GM12801 (cell line): ENCODE measurements at regions not wholly inside any gene's neighbourhood (a gene's known extent, or its start where the extent isn't known, plus 50 kb on each side); places are given as distances from the start of the nearest gene placed in this dataset.

ENCODE experiments used
- TF ChIP-seq, protein P1 (sequence below): IDR thresholded peaks from one replicate; pipeline ENCODE4 v1.5.1; 2011; ENCODE audit warnings: control low read depth; ENCODE audit not compliant: insufficient read length; ENCODE audit errors: extremely low read depth

DNA sequence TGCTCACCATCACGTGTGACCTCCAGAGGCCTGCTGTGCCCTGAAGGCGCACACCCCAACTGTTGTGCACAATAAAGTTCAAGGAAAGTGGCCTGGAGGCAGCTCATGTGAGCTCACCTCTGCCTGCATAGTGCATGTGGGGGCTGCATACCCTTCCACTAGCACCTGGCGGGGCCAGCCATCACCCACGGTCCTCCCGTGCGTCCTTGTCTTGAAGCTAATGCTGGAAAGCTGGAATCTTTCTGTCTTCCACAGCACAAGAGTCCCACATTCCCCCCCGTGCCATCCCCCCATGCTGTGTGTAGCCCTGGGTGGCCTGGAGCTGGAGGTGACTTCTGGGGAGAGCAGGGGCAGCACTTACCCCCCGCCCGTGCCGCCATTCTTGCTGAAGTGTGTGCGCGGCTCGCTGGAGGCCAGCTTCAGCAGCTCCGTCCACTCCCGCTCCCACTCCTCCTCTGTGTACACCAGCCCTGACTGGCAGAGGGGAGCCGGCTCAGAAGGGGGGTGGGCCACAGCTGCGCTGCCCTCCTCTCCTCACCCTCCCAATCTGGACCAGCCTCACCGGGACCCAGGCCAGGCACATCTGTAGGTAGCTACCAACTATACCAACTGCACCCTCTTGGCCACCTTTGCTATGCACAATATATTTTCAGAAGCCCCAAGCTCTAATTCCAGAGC, 199.5 kb downstream of the KLF13 start:
- TF ChIP-seq, protein P1, sequence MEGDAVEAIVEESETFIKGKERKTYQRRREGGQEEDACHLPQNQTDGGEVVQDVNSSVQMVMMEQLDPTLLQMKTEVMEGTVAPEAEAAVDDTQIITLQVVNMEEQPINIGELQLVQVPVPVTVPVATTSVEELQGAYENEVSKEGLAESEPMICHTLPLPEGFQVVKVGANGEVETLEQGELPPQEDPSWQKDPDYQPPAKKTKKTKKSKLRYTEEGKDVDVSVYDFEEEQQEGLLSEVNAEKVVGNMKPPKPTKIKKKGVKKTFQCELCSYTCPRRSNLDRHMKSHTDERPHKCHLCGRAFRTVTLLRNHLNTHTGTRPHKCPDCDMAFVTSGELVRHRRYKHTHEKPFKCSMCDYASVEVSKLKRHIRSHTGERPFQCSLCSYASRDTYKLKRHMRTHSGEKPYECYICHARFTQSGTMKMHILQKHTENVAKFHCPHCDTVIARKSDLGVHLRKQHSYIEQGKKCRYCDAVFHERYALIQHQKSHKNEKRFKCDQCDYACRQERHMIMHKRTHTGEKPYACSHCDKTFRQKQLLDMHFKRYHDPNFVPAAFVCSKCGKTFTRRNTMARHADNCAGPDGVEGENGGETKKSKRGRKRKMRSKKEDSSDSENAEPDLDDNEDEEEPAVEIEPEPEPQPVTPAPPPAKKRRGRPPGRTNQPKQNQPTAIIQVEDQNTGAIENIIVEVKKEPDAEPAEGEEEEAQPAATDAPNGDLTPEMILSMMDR: no peak

DNA sequence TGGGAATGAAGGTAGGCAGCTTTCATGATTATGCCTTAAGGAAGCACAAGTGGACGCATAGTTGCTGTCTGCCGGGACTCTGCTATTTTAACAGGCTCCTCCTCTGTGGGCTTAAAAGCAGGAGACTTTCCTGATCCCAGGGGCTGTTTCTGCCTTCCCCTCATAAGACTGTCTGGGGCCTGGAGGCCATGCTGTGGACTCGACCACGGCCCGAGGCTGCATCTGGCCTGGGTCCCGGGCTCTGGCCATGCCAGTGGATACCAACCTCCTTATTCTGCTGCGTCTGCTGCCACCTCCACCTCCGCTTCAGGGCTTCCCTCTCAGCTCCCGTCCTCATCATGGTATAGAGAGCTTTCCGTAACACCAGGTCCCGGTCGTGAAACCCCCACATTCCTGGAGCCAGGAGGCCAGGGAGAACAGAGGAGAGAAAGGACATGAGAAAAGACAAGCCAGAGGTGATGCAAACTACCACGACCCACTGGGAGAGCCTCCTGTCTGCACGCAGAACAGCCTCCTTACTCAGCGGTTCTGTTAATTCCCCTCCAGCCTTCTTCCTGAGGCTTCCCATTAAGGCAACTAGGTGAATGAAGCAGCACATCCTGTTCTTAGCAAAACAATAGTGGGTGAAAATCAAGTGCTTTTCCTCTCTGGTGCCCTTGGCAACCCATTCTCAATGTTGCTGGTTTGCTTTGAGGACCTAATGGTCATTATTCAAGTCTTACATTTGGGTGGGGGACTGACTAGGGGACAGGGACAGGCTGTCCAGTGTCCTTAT, 200.5 kb downstream of the KLF13 start:
- TF ChIP-seq, protein P1: no peak

DNA sequence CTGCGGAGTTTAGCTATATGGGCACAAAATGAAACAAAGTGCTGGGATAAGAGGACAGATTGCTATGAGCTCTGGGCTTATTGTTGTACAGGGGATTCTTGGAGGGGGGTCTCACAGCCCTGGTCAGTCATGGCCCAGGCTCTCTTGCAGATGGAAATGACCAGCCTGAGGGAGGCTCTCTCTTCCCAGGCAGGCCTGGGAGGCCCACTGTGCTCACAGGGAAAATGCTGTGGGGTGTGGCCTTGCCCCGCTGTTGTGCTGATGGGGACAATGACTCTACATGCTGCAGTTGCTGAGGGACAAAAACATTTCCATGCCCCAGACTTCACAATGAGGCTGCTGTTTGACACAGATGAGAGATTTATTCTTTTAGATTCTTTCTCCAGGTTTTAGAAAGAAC, 202.2 kb downstream of the KLF13 start:
- TF ChIP-seq, protein P1: no peak

GRCh38 chr15:31537770-31538592, 211.3 kb downstream of the KLF13 start:
- TF ChIP-seq, protein P1: no peak

DNA sequence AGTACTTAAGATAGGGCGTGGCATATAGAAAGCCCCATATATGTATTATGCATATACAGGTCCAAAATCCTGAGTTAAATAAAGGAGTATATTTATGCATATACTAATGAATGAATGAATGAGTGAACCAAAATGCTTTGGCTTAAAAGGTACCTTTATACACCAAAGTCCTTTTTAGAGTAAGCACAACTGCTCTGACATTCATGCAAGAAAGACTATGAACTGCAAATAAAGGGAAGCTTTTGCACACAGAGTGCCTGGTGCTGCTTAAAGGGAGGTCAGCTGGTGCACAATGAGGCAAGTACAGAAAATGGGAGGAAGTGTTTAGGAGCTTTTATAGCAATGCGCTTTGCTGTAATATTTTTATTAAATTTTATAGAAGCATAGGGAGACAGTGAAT, 214.0 kb downstream of the KLF13 start:
- TF ChIP-seq, protein P1: no peak

GRCh38 chr15:31544361-31544760, 217.7 kb downstream of the KLF13 start:
- TF ChIP-seq, protein P1: no peak

- TF ChIP-seq, protein P1: no peak
Observed at GRCh38 chr15:31545257-31545656, 218.6 kb downstream of the KLF13 start.
